Neural cell (in vitro differentiated cells): ENCODE measurements at regions not wholly inside any gene's neighbourhood (a gene's known extent, or its start where the extent isn't known, plus 50 kb on each side); places are given as distances from the start of the nearest gene placed in this dataset.

Experiments used
- H2AFZ ChIP-seq: fragments of 200-600, 300-800 bp; sonication (generic), shearing (Covaris generic); 2 replicates; pipeline ENCODE4 v1.6.0; 2014; ENCODE audit warnings: low read depth, mild to moderate bottlenecking, antibody characterized with exemption, low read length, moderate library complexity
- H3F3A ChIP-seq: fragments of 200-600 bp; shearing (Covaris generic); 2 replicates; pipeline ENCODE4 v1.6.1; 2016; ENCODE audit warnings: mild to moderate bottlenecking, moderate library complexity, mixed read lengths, antibody characterized with exemption, low read length; ENCODE audit not compliant: insufficient read depth, poor library complexity, severe bottlenecking
- H3K27ac ChIP-seq: fragments of 200-600, 300-800 bp; sonication (generic), shearing (Covaris generic); 2 replicates; pipeline ENCODE4 v1.5.1; 2014; ENCODE audit warnings: mild to moderate bottlenecking, low read length, moderate library complexity
- H3K27me3 ChIP-seq: fragments of 300-800, 200-600 bp; sonication (generic), shearing (Covaris generic); 2 replicates; pipeline ENCODE4 v1.6.0; 2014; ENCODE audit warnings: mild to moderate bottlenecking, low read depth, low read length, moderate library complexity; ENCODE audit not compliant: insufficient read depth
- H3K36me3 ChIP-seq: fragments of 300-800, 200-600 bp; sonication (generic), shearing (Covaris generic); 2 replicates; pipeline ENCODE4 v1.5.1; 2014; ENCODE audit warnings: mild to moderate bottlenecking, antibody characterized with exemption, low read length, moderate library complexity; ENCODE audit not compliant: insufficient read depth
- H3K4me2 ChIP-seq: fragments of 300-800, 200-600 bp; sonication (generic), shearing (Covaris generic); 2 replicates; pipeline ENCODE4 v1.6.0; 2014; ENCODE audit warnings: mild to moderate bottlenecking, low read length
- H3K4me3 ChIP-seq: fragments of 300-800, 200-600 bp; sonication (generic), shearing (Covaris generic); 2 replicates; pipeline ENCODE4 v1.5.1; 2014; ENCODE audit warnings: mild to moderate bottlenecking, low read length, moderate library complexity
- H3K79me2 ChIP-seq: fragments of 200-600 bp; shearing (Covaris generic); replicated peaks from 2 replicates; pipeline ENCODE4 v1.6.0; 2014; ENCODE audit warnings: mild to moderate bottlenecking, low read length, moderate library complexity; ENCODE audit not compliant: insufficient read depth
- H3K9ac ChIP-seq: fragments of 300-800, 200-600 bp; sonication (generic), shearing (Covaris generic); 2 replicates; pipeline ENCODE4 v1.6.1; 2016; ENCODE audit warnings: mild to moderate bottlenecking, low read length, mixed read lengths
- H3K9me2 ChIP-seq: fragments of 200-600 bp; shearing (Covaris generic); 2 replicates; pipeline ENCODE4 v1.6.1; 2016; ENCODE audit warnings: mild to moderate bottlenecking, low read length, mixed read lengths; ENCODE audit not compliant: insufficient read depth
- H3K9me3 ChIP-seq: fragments of 200-600, 300-800 bp; sonication (generic), shearing (Covaris generic); 2 replicates; pipeline ENCODE4 v1.6.1; 2016; ENCODE audit warnings: mild to moderate bottlenecking, mixed run types, low read length, moderate library complexity, mixed read lengths
- H4K20me1 ChIP-seq: fragments of 200-600 bp; shearing (Covaris generic); 2 replicates; pipeline ENCODE4 v1.6.1; 2016; ENCODE audit warnings: mild to moderate bottlenecking, mixed run types; ENCODE audit not compliant: insufficient read depth
- CTCF ChIP-seq: fragments of 450-650 bp; IDR thresholded peaks from 2 replicates; pipeline ENCODE4 v1.5.1; 2014; ENCODE audit warnings: antibody characterized with exemption, mild to moderate bottlenecking, moderate library complexity; ENCODE audit not compliant: poor library complexity, severe bottlenecking
- EP300 ChIP-seq: fragments of 450-650 bp; conservative IDR thresholded peaks from 2 replicates; pipeline ENCODE4 v1.6.1; 2014; ENCODE audit warnings: antibody characterized with exemption, mild to moderate bottlenecking, moderate library complexity; ENCODE audit not compliant: poor library complexity, severe bottlenecking
- EZH2 ChIP-seq: fragments of 200-600, 300-800 bp; shearing (Covaris generic), sonication (generic); IDR thresholded peaks from 2 replicates; pipeline ENCODE4 v1.6.1; 2014; ENCODE audit warnings: antibody characterized with exemption, low read length, borderline replicate concordance, mild to moderate bottlenecking; ENCODE audit not compliant: insufficient read depth, poor library complexity, severe bottlenecking
- MXI1 ChIP-seq: fragments of 450-650 bp; conservative IDR thresholded peaks from 2 replicates; pipeline ENCODE4 v1.6.1; 2014; ENCODE audit warnings: antibody characterized with exemption, mild to moderate bottlenecking; ENCODE audit not compliant: poor library complexity, severe bottlenecking
- POLR2AphosphoS5 ChIP-seq: IDR thresholded peaks from 2 replicates; pipeline ENCODE4 v1.6.1; 2012
- RAD21 ChIP-seq: fragments of 450-650 bp; conservative IDR thresholded peaks from 2 replicates; pipeline ENCODE4 v1.6.1; 2014; ENCODE audit warnings: antibody characterized with exemption, mild to moderate bottlenecking, moderate library complexity
- SMC3 ChIP-seq: fragments of 450-650 bp; conservative IDR thresholded peaks from 2 replicates; pipeline ENCODE4 v1.6.1; 2014; ENCODE audit warnings: antibody characterized with exemption, mild to moderate bottlenecking, moderate library complexity; ENCODE audit not compliant: poor library complexity
- TAF1 ChIP-seq: IDR thresholded peaks from 2 replicates; pipeline ENCODE4 v1.6.1; 2012; ENCODE audit warnings: low read depth
- TF ChIP-seq, protein P1 (sequence below): IDR thresholded peaks from 2 replicates; pipeline ENCODE4 v1.6.1; 2012; ENCODE audit warnings: borderline replicate concordance

GRCh38 chr3:191972714-191973398, 511.9 kb downstream of the PYDC2 start:
- Histone ChIP-seq H3F3A (no peaks in the 10 kb centered on the region), H3K27ac (no peak overlapping the region), H2AFZ (no peak overlapping the region), H3K4me3 (no peak overlapping the region), H3K9me3 (no peaks in the 10 kb centered on the region), H3K4me2 (no peak overlapping the region), H3K36me3 (no peaks in the 10 kb centered on the region), H4K20me1 (no peaks in the 10 kb centered on the region), H3K9me2 (no peaks in the 10 kb centered on the region), H3K27me3 (no peaks in the 10 kb centered on the region), H3K9ac (no peak overlapping the region), H3K79me2 (no peaks in the 10 kb centered on the region)
- no peak for TF ChIP-seq CTCF
- TF ChIP-seq POLR2AphosphoS5 = no peak
- TF ChIP-seq MXI1 = no peak
- no peak for TF ChIP-seq TAF1
- TF ChIP-seq, protein P1, sequence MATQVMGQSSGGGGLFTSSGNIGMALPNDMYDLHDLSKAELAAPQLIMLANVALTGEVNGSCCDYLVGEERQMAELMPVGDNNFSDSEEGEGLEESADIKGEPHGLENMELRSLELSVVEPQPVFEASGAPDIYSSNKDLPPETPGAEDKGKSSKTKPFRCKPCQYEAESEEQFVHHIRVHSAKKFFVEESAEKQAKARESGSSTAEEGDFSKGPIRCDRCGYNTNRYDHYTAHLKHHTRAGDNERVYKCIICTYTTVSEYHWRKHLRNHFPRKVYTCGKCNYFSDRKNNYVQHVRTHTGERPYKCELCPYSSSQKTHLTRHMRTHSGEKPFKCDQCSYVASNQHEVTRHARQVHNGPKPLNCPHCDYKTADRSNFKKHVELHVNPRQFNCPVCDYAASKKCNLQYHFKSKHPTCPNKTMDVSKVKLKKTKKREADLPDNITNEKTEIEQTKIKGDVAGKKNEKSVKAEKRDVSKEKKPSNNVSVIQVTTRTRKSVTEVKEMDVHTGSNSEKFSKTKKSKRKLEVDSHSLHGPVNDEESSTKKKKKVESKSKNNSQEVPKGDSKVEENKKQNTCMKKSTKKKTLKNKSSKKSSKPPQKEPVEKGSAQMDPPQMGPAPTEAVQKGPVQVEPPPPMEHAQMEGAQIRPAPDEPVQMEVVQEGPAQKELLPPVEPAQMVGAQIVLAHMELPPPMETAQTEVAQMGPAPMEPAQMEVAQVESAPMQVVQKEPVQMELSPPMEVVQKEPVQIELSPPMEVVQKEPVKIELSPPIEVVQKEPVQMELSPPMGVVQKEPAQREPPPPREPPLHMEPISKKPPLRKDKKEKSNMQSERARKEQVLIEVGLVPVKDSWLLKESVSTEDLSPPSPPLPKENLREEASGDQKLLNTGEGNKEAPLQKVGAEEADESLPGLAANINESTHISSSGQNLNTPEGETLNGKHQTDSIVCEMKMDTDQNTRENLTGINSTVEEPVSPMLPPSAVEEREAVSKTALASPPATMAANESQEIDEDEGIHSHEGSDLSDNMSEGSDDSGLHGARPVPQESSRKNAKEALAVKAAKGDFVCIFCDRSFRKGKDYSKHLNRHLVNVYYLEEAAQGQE = no peak
- TF ChIP-seq EZH2 = no peak
- no peak for TF ChIP-seq RAD21
- TF ChIP-seq EP300 = no peak
- TF ChIP-seq SMC3 = no peak

DNA sequence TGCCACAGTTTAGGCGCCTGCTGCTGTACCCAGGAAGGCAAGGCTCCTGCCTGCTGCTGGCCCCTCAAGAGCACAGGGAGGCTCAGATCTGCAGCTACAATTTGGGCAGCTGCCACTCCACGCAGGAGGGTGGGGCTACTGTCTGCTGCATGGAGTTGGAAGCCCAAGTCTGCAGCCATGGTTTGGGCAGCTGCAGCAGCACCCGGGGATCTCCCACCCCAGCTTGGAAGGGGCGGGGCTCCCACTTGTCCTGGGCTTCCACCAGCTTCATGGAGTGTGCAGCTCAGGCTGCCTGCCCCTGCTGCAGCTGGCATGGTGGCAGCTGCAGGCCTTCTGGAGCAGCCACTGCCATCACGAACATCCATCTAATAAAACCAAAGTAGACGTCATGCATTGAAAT, 512.9 kb downstream of the PYDC2 start:
- H3F3A ChIP-seq = no peaks in the 10 kb centered on the region
- H3K9me3 ChIP-seq = no peaks in the 10 kb centered on the region
- no peaks in the 10 kb centered on the region for H3K79me2 ChIP-seq
- TF ChIP-seq TAF1 (no peak), EP300 (no peak)
- H3K27ac ChIP-seq = no peak overlapping the region
- H3K9me2 ChIP-seq = no peaks in the 10 kb centered on the region
- H3K9ac ChIP-seq = no peak overlapping the region
- no peak overlapping the region for H3K4me3 ChIP-seq
- no peak overlapping the region for H2AFZ ChIP-seq
- no peaks in the 10 kb centered on the region for H3K36me3 ChIP-seq
- H3K27me3 ChIP-seq = no peaks in the 10 kb centered on the region
- no peak overlapping the region for H3K4me2 ChIP-seq
- no peaks in the 10 kb centered on the region for H4K20me1 ChIP-seq
